Esophagus squamous epithelium (tissue), 4 donors: ENCODE measurements at regions not wholly inside any gene's neighbourhood (a gene's known extent, or its start where the extent isn't known, plus 50 kb on each side); places are given as distances from the start of the nearest gene placed in this dataset.

Experiments
- CTCF ChIP-seq, 6 experiments: fragments of 450-650 bp in 4 of 6; fragments of 200-600 bp in 2 of 6; sonication (generic) in 2 of 6; IDR thresholded peaks; one replicate each; pipeline ENCODE4 v1.5.1; 2016 to 2019; ENCODE audit warnings: antibody characterized with exemption in 6 of 6, mild to moderate bottlenecking in 4 of 6, moderate library complexity in 4 of 6
- POLR2A ChIP-seq, 4 donors: fragments of 450-650 bp; IDR thresholded peaks; one replicate each; pipeline ENCODE4 v1.6.1; 2017; ENCODE audit warnings: antibody characterized with exemption in 4 of 4, mild to moderate bottlenecking in 4 of 4, moderate library complexity in 3 of 4

- TF ChIP-seq CTCF (IDR thresholded peaks at IDR 0.05) (no peak), POLR2A (IDR thresholded peaks at IDR 0.05) (no peak)
These were observed 95.6 kb downstream of the TMEM30B start for GRCh38 chr14:61185534-61185933.
